Gastrocnemius medialis (tissue), 4 donors: ENCODE measurements at regions not wholly inside any gene's neighbourhood (a gene's known extent, or its start where the extent isn't known, plus 50 kb on each side); places are given as distances from the start of the nearest gene placed in this dataset.

Source experiments
- ATAC-seq, 2 donors: fragments of 150-250 bp; one replicate each; pipeline ENCODE4 v1.9.1; 2016
- DNase-seq, 2 donors: peaks; one replicate each; pipeline ENCODE4 v3.0.0-alpha.2; 2019
- H3K27ac ChIP-seq, 4 donors: fragments of 200-600 bp; sonication (generic); 1 replicate in 1 of 4; 2 replicates in 3 of 4; pipeline ENCODE4 v1.5.1; 2016 to 2018; ENCODE audit warnings: mild to moderate bottlenecking in 2 of 4, moderate library complexity in 1 of 4
- H3K27me3 ChIP-seq, 3 donors: fragments of 200-600 bp; sonication (generic) in 2 of 3; 1 replicate in 1 of 3; 2 replicates in 2 of 3; pipeline versions ENCODE4 v1.5.1 to v1.6.0; 2016 to 2019; ENCODE audit warnings: mild to moderate bottlenecking in 1 of 3, moderate library complexity in 1 of 3
- H3K36me3 ChIP-seq, 2 donors: fragments of 200-600 bp; sonication (generic) in 1 of 2; one replicate each; pipeline ENCODE4 v1.5.1; 2017 to 2018
- H3K4me1 ChIP-seq, 2 donors: fragments of 200-600 bp; sonication (generic) in 1 of 2; one replicate each; pipeline ENCODE4 v1.5.1; 2016 to 2017; ENCODE audit warnings: mild to moderate bottlenecking in 2 of 2
- H3K4me3 ChIP-seq, 4 donors: fragments of 200-600 bp; sonication (generic) in 3 of 4; 1 replicate in 1 of 4; 2 replicates in 3 of 4; pipeline ENCODE4 v1.5.1; 2016 to 2019; ENCODE audit warnings: mild to moderate bottlenecking in 2 of 4
- H3K9me3 ChIP-seq, 3 donors: fragments of 200-600 bp; sonication (generic) in 2 of 3; 1 replicate in 1 of 3; 2 replicates in 2 of 3; pipeline ENCODE4 v1.5.1; 2016 to 2019
- CTCF ChIP-seq, 5 experiments: fragments of 450-650 bp in 3 of 5; fragments of 200-600 bp in 2 of 5; sonication (generic) in 2 of 5; IDR thresholded peaks in 4 of 5; conservative IDR thresholded peaks in 1 of 5; 1 replicate in 4 of 5; 2 replicates in 1 of 5; pipeline ENCODE4 v1.5.1; 2016 to 2019; ENCODE audit warnings: antibody characterized with exemption in 5 of 5, mild to moderate bottlenecking in 3 of 5, moderate library complexity in 3 of 5
- POLR2A ChIP-seq, 2 donors: fragments of 450-650 bp; IDR thresholded peaks; one replicate each; pipeline ENCODE4 v1.6.1; 2017; ENCODE audit warnings: antibody characterized with exemption in 2 of 2, mild to moderate bottlenecking in 2 of 2, moderate library complexity in 2 of 2
- in situ Hi-C, 4 donors: fragments of 200-750 bp; cut with MboI; loops; one replicate each; pipeline versions ENCODE4 v1.15.0 to v1.8.0; 2017; ENCODE audit warnings: low sequenced_read_pairs in 4 of 4
- intact Hi-C: fragments of 100-400 bp; cut with DNase I; formaldehyde crosslinking; loops from one replicate; pipeline ENCODE4 v1.15.1; 2023; ENCODE audit warnings: low total_unique reads

DNA sequence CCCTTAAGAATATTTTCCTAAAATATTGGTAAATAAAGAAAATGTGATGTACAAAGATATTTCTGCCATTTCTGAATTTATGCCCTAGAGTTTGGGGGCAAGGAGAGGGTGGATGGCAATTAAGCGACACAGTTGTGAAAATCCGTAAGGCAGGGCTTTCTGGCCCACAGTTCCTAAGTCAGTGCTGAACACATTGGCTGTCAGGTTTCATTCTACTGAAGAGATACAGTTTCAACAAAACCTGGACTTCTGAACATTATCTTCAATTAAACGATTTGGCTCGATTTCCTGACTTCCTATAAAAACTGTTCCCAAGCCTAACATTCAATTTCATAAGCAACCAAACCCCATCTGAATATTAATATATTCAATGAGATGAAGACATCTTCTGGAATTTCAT lies 61.1 kb upstream of the NEBL start:
- Histone ChIP-seq H3K4me1 (no peaks in the 10 kb centered on the region), H3K27ac (no peak overlapping the region), H3K27me3 (no peaks in the 10 kb centered on the region), H3K36me3 (no peaks in the 10 kb centered on the region), H3K4me3 (no peak overlapping the region), H3K9me3 (no peaks in the 10 kb centered on the region)
- ATAC-seq: no peak
- DNase-seq: no peak
- intact Hi-C loops: no loop called here
- TF ChIP-seq CTCF (IDR thresholded peaks at IDR 0.05 in 4 of 5, conservative IDR thresholded peaks at IDR 0.05 in 1 of 5) (no peak), POLR2A (IDR thresholded peaks at IDR 0.05) (no peak)
- in situ Hi-C loops: no loop called here

DNA sequence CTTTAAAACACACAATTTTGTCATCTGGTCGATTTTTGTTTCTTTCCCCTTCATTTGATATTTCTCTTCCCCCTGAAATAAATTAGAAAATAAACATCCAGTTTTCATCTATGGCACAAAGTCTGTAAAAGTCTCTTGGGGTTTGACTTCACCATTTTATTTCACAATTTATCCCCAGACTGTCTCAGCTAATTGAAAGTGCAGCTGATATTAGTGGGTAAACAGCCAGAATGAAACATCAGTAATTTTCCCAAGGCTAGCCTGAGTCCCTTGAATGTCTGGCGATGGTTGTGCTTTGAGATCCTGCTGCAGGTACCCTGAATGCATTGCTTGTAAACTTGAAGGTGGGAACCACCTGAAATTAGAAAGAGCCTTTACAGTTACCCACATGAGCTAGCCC lies 60.6 kb upstream of the NEBL start:
- in situ Hi-C loops: no loop called here
- no peak for ATAC-seq
- no peak for TF ChIP-seq POLR2A (IDR thresholded peaks at IDR 0.05)
- no peak for TF ChIP-seq CTCF (IDR thresholded peaks at IDR 0.05 in 4 of 5, conservative IDR thresholded peaks at IDR 0.05 in 1 of 5)

GRCh38 chr10:20956843-20957242 lies 59.7 kb upstream of the NEBL start:
- H3K9me3 ChIP-seq: no peaks in the 10 kb centered on the region
- DNase-seq (no peak), ATAC-seq (no peak)
- in situ Hi-C loops (no loop called here), intact Hi-C loops (no loop called here)
- H3K27me3 ChIP-seq: no peaks in the 10 kb centered on the region
- H3K27ac ChIP-seq: no peak overlapping the region
- H3K4me1 ChIP-seq: no peaks in the 10 kb centered on the region
- no peak for TF ChIP-seq POLR2A (IDR thresholded peaks at IDR 0.05)
- no peak for TF ChIP-seq CTCF (IDR thresholded peaks at IDR 0.05 in 4 of 5, conservative IDR thresholded peaks at IDR 0.05 in 1 of 5)
- H3K4me3 ChIP-seq: no peak overlapping the region
- H3K36me3 ChIP-seq: no peaks in the 10 kb centered on the region

More for the DNA sequence above, 60.6 kb upstream of the NEBL start:
- no peaks in the 10 kb centered on the region for H3K27me3 ChIP-seq
- intact Hi-C loops: no loop called here
- DNase-seq: no peak
- H3K4me3 ChIP-seq: no peak overlapping the region
- H3K36me3 ChIP-seq: no peaks in the 10 kb centered on the region
- no peaks in the 10 kb centered on the region for H3K9me3 ChIP-seq
- no peaks in the 10 kb centered on the region for H3K4me1 ChIP-seq
- no peak overlapping the region for H3K27ac ChIP-seq

- no peak overlapping the region for H3K4me3 ChIP-seq
- DNase-seq (no peak), ATAC-seq (no peak)
- no peaks in the 10 kb centered on the region for H3K4me1 ChIP-seq
- H3K9me3 ChIP-seq: no peaks in the 10 kb centered on the region
- no peaks in the 10 kb centered on the region for H3K27me3 ChIP-seq
- no peak overlapping the region for H3K27ac ChIP-seq
- H3K36me3 ChIP-seq: no peaks in the 10 kb centered on the region
- TF ChIP-seq POLR2A (IDR thresholded peaks at IDR 0.05): no peak
- TF ChIP-seq CTCF (IDR thresholded peaks at IDR 0.05 in 4 of 5, conservative IDR thresholded peaks at IDR 0.05 in 1 of 5): no peak
- intact Hi-C loops (no loop called here), in situ Hi-C loops (no loop called here)
These were observed 58.3 kb upstream of the NEBL start for GRCh38 chr10:20955355-20955893.

GRCh38 chr10:20954519-20954918 lies 57.4 kb upstream of the NEBL start:
- no peak for ATAC-seq
- in situ Hi-C loops: no loop called here

More at GRCh38 chr10:20954519-20954918, 57.4 kb upstream of the NEBL start:
- H3K27me3 ChIP-seq: no peaks in the 10 kb centered on the region
- intact Hi-C loops: no loop called here
- no peak overlapping the region for H3K27ac ChIP-seq
- H3K36me3 ChIP-seq: no peaks in the 10 kb centered on the region
- H3K4me3 ChIP-seq: no peak overlapping the region
- DNase-seq: no peak
- no peaks in the 10 kb centered on the region for H3K4me1 ChIP-seq
- TF ChIP-seq CTCF (IDR thresholded peaks at IDR 0.05 in 4 of 5, conservative IDR thresholded peaks at IDR 0.05 in 1 of 5): no peak
- no peak for TF ChIP-seq POLR2A (IDR thresholded peaks at IDR 0.05)
- H3K9me3 ChIP-seq: no peaks in the 10 kb centered on the region
